ENCODE measurements at regions not wholly inside any gene's neighbourhood (a gene's known extent, or its start where the extent isn't known, plus 50 kb on each side); places are given as distances from the start of the nearest gene placed in this dataset.

DNA sequence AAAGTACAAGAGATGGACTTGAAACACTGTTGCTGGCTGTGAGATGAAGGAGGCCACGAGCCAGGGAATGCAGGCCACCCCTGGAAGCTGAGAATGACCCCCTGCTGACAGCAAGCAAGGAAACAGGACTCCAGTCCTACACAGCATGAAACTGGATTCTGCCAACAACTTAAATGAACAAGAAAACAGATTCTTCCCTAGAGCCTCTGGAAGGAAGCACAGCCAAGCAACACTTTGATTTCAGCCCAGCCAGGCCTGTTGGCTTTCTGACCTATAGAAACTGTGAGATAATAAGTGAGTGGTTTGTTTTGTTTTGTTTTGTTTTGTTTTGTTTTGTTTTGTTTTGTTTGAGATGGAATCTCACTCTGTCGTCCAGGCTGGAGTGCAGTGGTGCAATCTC is 105.3 kb upstream of the CACNA1A start:
- H3K9me3 ChIP-seq (ENCODE audit: low read length), result no peaks in the 10 kb centered on the region
- H3K4me2 ChIP-seq (ENCODE audit: low read length), result no peak overlapping the region
- no peak overlapping the region for H3K27ac ChIP-seq (ENCODE audit: low read length)

DNA sequence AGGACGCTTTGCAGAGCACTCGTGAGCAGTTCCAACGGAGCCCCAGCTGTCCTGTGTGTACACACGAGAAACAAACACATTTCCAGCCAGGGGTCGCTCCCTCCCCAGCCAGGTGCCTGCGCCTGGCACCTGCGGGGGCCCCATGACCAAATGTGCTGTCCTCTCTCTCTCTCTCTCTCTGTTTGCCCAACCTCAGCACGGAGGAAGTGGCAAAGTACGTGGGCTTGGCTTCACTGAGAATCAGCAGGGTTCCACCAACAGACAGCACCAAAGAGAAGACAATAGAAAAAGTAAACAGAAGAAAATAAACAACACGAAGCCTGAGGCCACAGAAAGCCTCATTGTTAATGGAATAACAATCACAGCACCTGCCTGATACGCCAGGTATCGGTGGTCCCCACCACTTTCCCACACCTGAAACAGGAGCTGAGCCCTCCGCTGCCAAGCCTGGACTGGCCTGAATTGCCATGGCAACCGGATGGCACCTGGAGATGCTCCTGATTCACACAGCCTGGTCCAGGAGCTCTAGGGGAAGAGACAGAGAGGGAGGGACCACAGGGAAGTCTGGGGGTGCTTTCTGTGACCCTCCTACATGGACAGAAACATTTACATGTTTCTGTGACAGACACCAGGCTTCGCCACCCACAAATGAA is 103.9 kb upstream of the CACNA1A start:
- Histone ChIP-seq H3K79me2 (replicated peaks; ENCODE audit: insufficient read depth, low read length) (no peaks in the 10 kb centered on the region), H3K36me3 (ENCODE audit: insufficient read depth, low read length) (no peaks in the 10 kb centered on the region), H3F3A (ENCODE audit: insufficient read depth, low read length, poor library complexity, severe bottlenecking) (no peaks in the 10 kb centered on the region), H3K9me3 (ENCODE audit: low read length) (no peaks in the 10 kb centered on the region), H3K4me3 (ENCODE audit: low read length) (no peak overlapping the region), H2AFZ (ENCODE audit: low read depth, low read length) (no peak overlapping the region), H3K27ac (ENCODE audit: low read length) (no peak overlapping the region), H3K27me3 (ENCODE audit: insufficient read depth, low read depth, low read length) (no peaks in the 10 kb centered on the region), H3K4me2 (ENCODE audit: low read length) (no peak overlapping the region), H3K9me2 (ENCODE audit: insufficient read depth, low read length) (no peaks in the 10 kb centered on the region), H3K9ac (ENCODE audit: low read length) (no peak overlapping the region), H4K20me1 (ENCODE audit: insufficient read depth) (no peaks in the 10 kb centered on the region)
- TF ChIP-seq EP300 (conservative IDR thresholded peaks at IDR 0.05; ENCODE audit: poor library complexity, severe bottlenecking) (no peak), RAD21 (conservative IDR thresholded peaks at IDR 0.05) (no peak), TAF1 (IDR thresholded peaks at IDR 0.05; ENCODE audit: low read depth) (no peak), SMC3 (conservative IDR thresholded peaks at IDR 0.05; ENCODE audit: poor library complexity) (no peak), EZH2 (IDR thresholded peaks at IDR 0.05; ENCODE audit: borderline replicate concordance, insufficient read depth, low read length, poor library complexity, severe bottlenecking) (no peak), MXI1 (conservative IDR thresholded peaks at IDR 0.05; ENCODE audit: poor library complexity, severe bottlenecking) (no peak), POLR2AphosphoS5 (IDR thresholded peaks at IDR 0.05) (no peak)
- TF ChIP-seq, protein P1, sequence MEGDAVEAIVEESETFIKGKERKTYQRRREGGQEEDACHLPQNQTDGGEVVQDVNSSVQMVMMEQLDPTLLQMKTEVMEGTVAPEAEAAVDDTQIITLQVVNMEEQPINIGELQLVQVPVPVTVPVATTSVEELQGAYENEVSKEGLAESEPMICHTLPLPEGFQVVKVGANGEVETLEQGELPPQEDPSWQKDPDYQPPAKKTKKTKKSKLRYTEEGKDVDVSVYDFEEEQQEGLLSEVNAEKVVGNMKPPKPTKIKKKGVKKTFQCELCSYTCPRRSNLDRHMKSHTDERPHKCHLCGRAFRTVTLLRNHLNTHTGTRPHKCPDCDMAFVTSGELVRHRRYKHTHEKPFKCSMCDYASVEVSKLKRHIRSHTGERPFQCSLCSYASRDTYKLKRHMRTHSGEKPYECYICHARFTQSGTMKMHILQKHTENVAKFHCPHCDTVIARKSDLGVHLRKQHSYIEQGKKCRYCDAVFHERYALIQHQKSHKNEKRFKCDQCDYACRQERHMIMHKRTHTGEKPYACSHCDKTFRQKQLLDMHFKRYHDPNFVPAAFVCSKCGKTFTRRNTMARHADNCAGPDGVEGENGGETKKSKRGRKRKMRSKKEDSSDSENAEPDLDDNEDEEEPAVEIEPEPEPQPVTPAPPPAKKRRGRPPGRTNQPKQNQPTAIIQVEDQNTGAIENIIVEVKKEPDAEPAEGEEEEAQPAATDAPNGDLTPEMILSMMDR (IDR thresholded peaks at IDR 0.05; ENCODE audit: poor library complexity, severe bottlenecking), result no peak
- TF ChIP-seq, protein P2, sequence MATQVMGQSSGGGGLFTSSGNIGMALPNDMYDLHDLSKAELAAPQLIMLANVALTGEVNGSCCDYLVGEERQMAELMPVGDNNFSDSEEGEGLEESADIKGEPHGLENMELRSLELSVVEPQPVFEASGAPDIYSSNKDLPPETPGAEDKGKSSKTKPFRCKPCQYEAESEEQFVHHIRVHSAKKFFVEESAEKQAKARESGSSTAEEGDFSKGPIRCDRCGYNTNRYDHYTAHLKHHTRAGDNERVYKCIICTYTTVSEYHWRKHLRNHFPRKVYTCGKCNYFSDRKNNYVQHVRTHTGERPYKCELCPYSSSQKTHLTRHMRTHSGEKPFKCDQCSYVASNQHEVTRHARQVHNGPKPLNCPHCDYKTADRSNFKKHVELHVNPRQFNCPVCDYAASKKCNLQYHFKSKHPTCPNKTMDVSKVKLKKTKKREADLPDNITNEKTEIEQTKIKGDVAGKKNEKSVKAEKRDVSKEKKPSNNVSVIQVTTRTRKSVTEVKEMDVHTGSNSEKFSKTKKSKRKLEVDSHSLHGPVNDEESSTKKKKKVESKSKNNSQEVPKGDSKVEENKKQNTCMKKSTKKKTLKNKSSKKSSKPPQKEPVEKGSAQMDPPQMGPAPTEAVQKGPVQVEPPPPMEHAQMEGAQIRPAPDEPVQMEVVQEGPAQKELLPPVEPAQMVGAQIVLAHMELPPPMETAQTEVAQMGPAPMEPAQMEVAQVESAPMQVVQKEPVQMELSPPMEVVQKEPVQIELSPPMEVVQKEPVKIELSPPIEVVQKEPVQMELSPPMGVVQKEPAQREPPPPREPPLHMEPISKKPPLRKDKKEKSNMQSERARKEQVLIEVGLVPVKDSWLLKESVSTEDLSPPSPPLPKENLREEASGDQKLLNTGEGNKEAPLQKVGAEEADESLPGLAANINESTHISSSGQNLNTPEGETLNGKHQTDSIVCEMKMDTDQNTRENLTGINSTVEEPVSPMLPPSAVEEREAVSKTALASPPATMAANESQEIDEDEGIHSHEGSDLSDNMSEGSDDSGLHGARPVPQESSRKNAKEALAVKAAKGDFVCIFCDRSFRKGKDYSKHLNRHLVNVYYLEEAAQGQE (IDR thresholded peaks at IDR 0.05; ENCODE audit: borderline replicate concordance), result no peak

More for the DNA sequence above, 105.3 kb upstream of the CACNA1A start:
- H2AFZ ChIP-seq (ENCODE audit: low read depth, low read length), result no peak overlapping the region
- TF ChIP-seq MXI1 (conservative IDR thresholded peaks at IDR 0.05; ENCODE audit: poor library complexity, severe bottlenecking) (no peak), TAF1 (IDR thresholded peaks at IDR 0.05; ENCODE audit: low read depth) (no peak), RAD21 (conservative IDR thresholded peaks at IDR 0.05) (no peak), POLR2AphosphoS5 (IDR thresholded peaks at IDR 0.05) (no peak), SMC3 (conservative IDR thresholded peaks at IDR 0.05; ENCODE audit: poor library complexity) (no peak), EZH2 (IDR thresholded peaks at IDR 0.05; ENCODE audit: borderline replicate concordance, insufficient read depth, low read length, poor library complexity, severe bottlenecking) (no peak), EP300 (conservative IDR thresholded peaks at IDR 0.05; ENCODE audit: poor library complexity, severe bottlenecking) (no peak)
- TF ChIP-seq, protein P1 (IDR thresholded peaks at IDR 0.05; ENCODE audit: poor library complexity, severe bottlenecking), result no peak
- TF ChIP-seq, protein P2 (IDR thresholded peaks at IDR 0.05; ENCODE audit: borderline replicate concordance), result no peak
- H3F3A ChIP-seq (ENCODE audit: insufficient read depth, low read length, poor library complexity, severe bottlenecking), result no peaks in the 10 kb centered on the region
- no peak overlapping the region for H3K4me3 ChIP-seq (ENCODE audit: low read length)
- H3K36me3 ChIP-seq (ENCODE audit: insufficient read depth, low read length), result no peaks in the 10 kb centered on the region
- no peaks in the 10 kb centered on the region for H3K27me3 ChIP-seq (ENCODE audit: insufficient read depth, low read depth, low read length)
- H3K9ac ChIP-seq (ENCODE audit: low read length), result no peak overlapping the region
- no peaks in the 10 kb centered on the region for H3K79me2 ChIP-seq (replicated peaks; ENCODE audit: insufficient read depth, low read length)
- H3K9me2 ChIP-seq (ENCODE audit: insufficient read depth, low read length), result no peaks in the 10 kb centered on the region
- H4K20me1 ChIP-seq (ENCODE audit: insufficient read depth), result no peaks in the 10 kb centered on the region

Data from neural cell (in vitro differentiated cells).